ENCODE measurements at regions not wholly inside any gene's neighbourhood (a gene's known extent, or its start where the extent isn't known, plus 50 kb on each side); places are given as distances from the start of the nearest gene placed in this dataset.

- ATAC-seq (ENCODE audit: low read depth): no peak
- Mint-ChIP-seq H3K4me3 (no peak overlapping the region), H3K9me3 (ENCODE audit: insufficient read depth) (no peaks in the 10 kb centered on the region), H3K27ac (no peak overlapping the region), H3K27me3 (no peaks in the 10 kb centered on the region), H3K4me1 (no peaks in the 10 kb centered on the region)
- Histone ChIP-seq H3K27me3 (replicated peaks in 1 of 4; ENCODE audit: control extremely low read depth in 1 of 4, control insufficient read depth in 3 of 4, insufficient read depth in 4 of 4, low read length in 3 of 4) (no peaks in the 10 kb centered on the region), H3K36me3 (replicated peaks in 1 of 2; ENCODE audit: control extremely low read depth in 1 of 2, control insufficient read depth in 1 of 2, extremely low read depth in 1 of 2, insufficient read depth in 2 of 2, low read length in 1 of 2) (peaks cover 0 to 3% of the 10 kb centered on the region in 2 experiments), H3K9ac (ENCODE audit: low read length) (no peak overlapping the region), H3K27ac (ENCODE audit: low read length in 2 of 2) (no peak overlapping the region), H3K4me3 (ENCODE audit: control extremely low read depth in 1 of 5, extremely low read depth in 1 of 5, insufficient read depth in 1 of 5, low read depth in 2 of 5, low read length in 4 of 5) (no peak overlapping the region), H3K4me2 (replicated peaks; ENCODE audit: low read depth, low read length, poor library complexity, severe bottlenecking) (no peak overlapping the region), H2AFZ (ENCODE audit: insufficient read depth, low read depth, low read length, poor library complexity, severe bottlenecking) (no peak overlapping the region), H3K4me1 (ENCODE audit: control insufficient read depth in 2 of 2, insufficient read depth in 2 of 2, low read length in 2 of 2) (no peaks in the 10 kb centered on the region), H3K9me3 (ENCODE audit: control extremely low read depth in 1 of 3, control insufficient read depth in 2 of 3, insufficient read depth in 1 of 3, low read length in 2 of 3) (peaks cover 0 to 1% (median 0%) of the 10 kb centered on the region in 3 donors), H3K79me2 (ENCODE audit: control insufficient read depth, insufficient read depth, low read length) (no peaks in the 10 kb centered on the region), H4K20me1 (ENCODE audit: control insufficient read depth, insufficient read depth, low read length, poor library complexity, severe bottlenecking) (no peaks in the 10 kb centered on the region)
- WGBS (ENCODE audit: insufficient coverage): no CpG with 5 or more reads among the region's 1 CpG
- intact Hi-C loops (cut with micrococcal nuclease): no loop called here
- POLR2A ChIA-PET: no interaction called here
- TF ChIP-seq, protein P1, sequence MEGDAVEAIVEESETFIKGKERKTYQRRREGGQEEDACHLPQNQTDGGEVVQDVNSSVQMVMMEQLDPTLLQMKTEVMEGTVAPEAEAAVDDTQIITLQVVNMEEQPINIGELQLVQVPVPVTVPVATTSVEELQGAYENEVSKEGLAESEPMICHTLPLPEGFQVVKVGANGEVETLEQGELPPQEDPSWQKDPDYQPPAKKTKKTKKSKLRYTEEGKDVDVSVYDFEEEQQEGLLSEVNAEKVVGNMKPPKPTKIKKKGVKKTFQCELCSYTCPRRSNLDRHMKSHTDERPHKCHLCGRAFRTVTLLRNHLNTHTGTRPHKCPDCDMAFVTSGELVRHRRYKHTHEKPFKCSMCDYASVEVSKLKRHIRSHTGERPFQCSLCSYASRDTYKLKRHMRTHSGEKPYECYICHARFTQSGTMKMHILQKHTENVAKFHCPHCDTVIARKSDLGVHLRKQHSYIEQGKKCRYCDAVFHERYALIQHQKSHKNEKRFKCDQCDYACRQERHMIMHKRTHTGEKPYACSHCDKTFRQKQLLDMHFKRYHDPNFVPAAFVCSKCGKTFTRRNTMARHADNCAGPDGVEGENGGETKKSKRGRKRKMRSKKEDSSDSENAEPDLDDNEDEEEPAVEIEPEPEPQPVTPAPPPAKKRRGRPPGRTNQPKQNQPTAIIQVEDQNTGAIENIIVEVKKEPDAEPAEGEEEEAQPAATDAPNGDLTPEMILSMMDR (IDR thresholded peaks at IDR 0.05): no peak
- no peak for TF ChIP-seq EZH2 (IDR thresholded peaks at IDR 0.05; ENCODE audit: borderline replicate concordance, insufficient read depth, low read depth, low read length, poor library complexity, severe bottlenecking)
- CTCF ChIA-PET: no interaction called here
- DNase-seq: no peak
Observed at GRCh38 chr2:143964891-143965290, 555.0 kb downstream of the ZEB2 start.

GRCh38 chr2:143960177-143960576, 559.7 kb downstream of the ZEB2 start:
- Histone ChIP-seq H3K36me3 (replicated peaks in 1 of 2; ENCODE audit: control extremely low read depth in 1 of 2, control insufficient read depth in 1 of 2, extremely low read depth in 1 of 2, insufficient read depth in 2 of 2, low read length in 1 of 2) (peaks cover 0 to 3% of the 10 kb centered on the region in 2 experiments), H3K27ac (ENCODE audit: low read length in 2 of 2) (no peak overlapping the region), H3K4me1 (ENCODE audit: control insufficient read depth in 2 of 2, insufficient read depth in 2 of 2, low read length in 2 of 2) (no peaks in the 10 kb centered on the region), H3K4me3 (ENCODE audit: control extremely low read depth in 1 of 5, extremely low read depth in 1 of 5, insufficient read depth in 1 of 5, low read depth in 2 of 5, low read length in 4 of 5) (no peak overlapping the region), H3K9me3 (ENCODE audit: control extremely low read depth in 1 of 3, control insufficient read depth in 2 of 3, insufficient read depth in 1 of 3, low read length in 2 of 3) (peaks cover 0 to 1% (median 0%) of the 10 kb centered on the region in 3 donors), H4K20me1 (ENCODE audit: control insufficient read depth, insufficient read depth, low read length, poor library complexity, severe bottlenecking) (no peaks in the 10 kb centered on the region), H3K4me2 (replicated peaks; ENCODE audit: low read depth, low read length, poor library complexity, severe bottlenecking) (no peak overlapping the region), H2AFZ (ENCODE audit: insufficient read depth, low read depth, low read length, poor library complexity, severe bottlenecking) (no peak overlapping the region), H3K27me3 (replicated peaks in 1 of 4; ENCODE audit: control extremely low read depth in 1 of 4, control insufficient read depth in 3 of 4, insufficient read depth in 4 of 4, low read length in 3 of 4) (no peaks in the 10 kb centered on the region), H3K79me2 (ENCODE audit: control insufficient read depth, insufficient read depth, low read length) (no peaks in the 10 kb centered on the region), H3K9ac (ENCODE audit: low read length) (no peak overlapping the region)
- POLR2A ChIA-PET: no interaction called here
- H3K27me3 Mint-ChIP-seq: no peaks in the 10 kb centered on the region
- H3K9me3 Mint-ChIP-seq (ENCODE audit: insufficient read depth): no peaks in the 10 kb centered on the region
- intact Hi-C loops (cut with micrococcal nuclease): no loop called here
- no peak overlapping the region for H3K27ac Mint-ChIP-seq
- ATAC-seq (ENCODE audit: low read depth) (no peak), DNase-seq (no peak)
- CTCF ChIA-PET: no interaction called here
- no peaks in the 10 kb centered on the region for H3K4me1 Mint-ChIP-seq
- H3K4me3 Mint-ChIP-seq: no peak overlapping the region
- no peak for TF ChIP-seq EZH2 (IDR thresholded peaks at IDR 0.05; ENCODE audit: borderline replicate concordance, insufficient read depth, low read depth, low read length, poor library complexity, severe bottlenecking)
- TF ChIP-seq, protein P1 (IDR thresholded peaks at IDR 0.05): no peak
